RWPE2 (cell line): ENCODE measurements at regions not wholly inside any gene's neighbourhood (a gene's known extent, or its start where the extent isn't known, plus 50 kb on each side); places are given as distances from the start of the nearest gene placed in this dataset.
A peak's percentile ranks its signal among the peaks of the same experiment; 100 is the strongest.
"Not testable (repeated sequence)": the region's sequence is repeated elsewhere in the genome, so short reads cannot be mapped to it uniquely, and the experiment has no call there.

Source experiments
- ATAC-seq: fragments of 200-7000 bp; cut with Tn5 transposase; 3 replicates; pipeline ENCODE4 v1.9.1; 2021; ENCODE audit warnings: low read depth
- DNase-seq: peaks from one replicate; pipeline ENCODE4 v3.0.0-alpha.2; 2020; ENCODE audit warnings: low spot score
- H3K27ac ChIP-seq: fragments of 450-650 bp; 2 replicates; pipeline ENCODE4 v1.5.1; 2017; ENCODE audit warnings: mild to moderate bottlenecking; ENCODE audit not compliant: poor library complexity, severe bottlenecking
- H3K27me3 ChIP-seq: fragments of 250-450 bp; sonication (Bioruptor Pico); 2 replicates; pipeline ENCODE4 v1.5.1; 2021; ENCODE audit warnings: mild to moderate bottlenecking, moderate library complexity; ENCODE audit not compliant: insufficient read depth, poor library complexity, severe bottlenecking
- H3K36me3 ChIP-seq: fragments of 250-450 bp; sonication (Bioruptor Pico); 2 replicates; pipeline ENCODE4 v1.5.1; 2020; ENCODE audit warnings: low read depth, mild to moderate bottlenecking, moderate library complexity
- H3K4me1 ChIP-seq: fragments of 250-450 bp; sonication (Bioruptor Pico); 2 replicates; pipeline ENCODE4 v1.5.1; 2021; ENCODE audit warnings: mild to moderate bottlenecking, moderate library complexity; ENCODE audit not compliant: insufficient read depth, poor library complexity, severe bottlenecking
- H3K4me3 ChIP-seq: fragments of 250-450 bp; sonication (Bioruptor Pico); 2 replicates; pipeline ENCODE4 v1.5.1; 2021; ENCODE audit warnings: mild to moderate bottlenecking, moderate library complexity; ENCODE audit not compliant: severe bottlenecking
- H3K9me3 ChIP-seq: fragments of 250-450 bp; sonication (Bioruptor Pico); 2 replicates; pipeline ENCODE4 v1.5.1; 2021; ENCODE audit warnings: mild to moderate bottlenecking, moderate library complexity; ENCODE audit not compliant: severe bottlenecking
- CTCF ChIP-seq: fragments of 450-650 bp; IDR thresholded peaks from one replicate; pipeline ENCODE4 v1.5.1; 2017; ENCODE audit warnings: mild to moderate bottlenecking, moderate library complexity; ENCODE audit not compliant: poor library complexity, severe bottlenecking

- peak overlapping the region; percentile 37 for H3K27ac ChIP-seq
- H3K27me3 ChIP-seq, result no peaks in the 10 kb centered on the region
- peaks cover 25% of the 10 kb centered on the region for H3K4me1 ChIP-seq
- no peaks in the 10 kb centered on the region for H3K36me3 ChIP-seq
- ATAC-seq (peak; percentile 83), DNase-seq (no peak)
- no peak for TF ChIP-seq CTCF
- no peaks in the 10 kb centered on the region for H3K9me3 ChIP-seq
- H3K4me3 ChIP-seq, result no peak overlapping the region
Observed at GRCh38 chr2:116809109-116809508, 1005.4 kb upstream of the DDX18 start.

- Histone ChIP-seq H3K9me3 (no peaks in the 10 kb centered on the region), H3K27ac (peak overlapping the region; percentile 37), H3K4me3 (no peak overlapping the region), H3K36me3 (no peaks in the 10 kb centered on the region), H3K4me1 (peaks cover 25% of the 10 kb centered on the region), H3K27me3 (no peaks in the 10 kb centered on the region)
- no peak for TF ChIP-seq CTCF
- ATAC-seq, result peak; percentile 50
- DNase-seq, result no peak
Observed at GRCh38 chr2:116810071-116810470, 1004.4 kb upstream of the DDX18 start.

- H3K36me3 ChIP-seq, result no peaks in the 10 kb centered on the region
- peak overlapping the region; percentile 37 for H3K27ac ChIP-seq
- no peak overlapping the region for H3K4me3 ChIP-seq
- H3K9me3 ChIP-seq, result no peaks in the 10 kb centered on the region
- H3K27me3 ChIP-seq, result no peaks in the 10 kb centered on the region
- DNase-seq (no peak), ATAC-seq (peak; percentile 69)
- no peak for TF ChIP-seq CTCF
- H3K4me1 ChIP-seq, result peaks cover 25% of the 10 kb centered on the region
Observed at GRCh38 chr2:116810645-116811044, 1003.8 kb upstream of the DDX18 start.

- TF ChIP-seq CTCF, result peak; percentile 13
- H3K4me1 ChIP-seq, result no peaks in the 10 kb centered on the region
- ATAC-seq (no peak), DNase-seq (no peak)
- no peaks in the 10 kb centered on the region for H3K27me3 ChIP-seq
- H3K4me3 ChIP-seq, result no peak overlapping the region
- no peaks in the 10 kb centered on the region for H3K9me3 ChIP-seq
- H3K27ac ChIP-seq, result no peak overlapping the region
- no peaks in the 10 kb centered on the region for H3K36me3 ChIP-seq
Observed at GRCh38 chr2:116819355-116819754, 995.1 kb upstream of the DDX18 start.

- Histone ChIP-seq H3K4me1 (no peaks in the 10 kb centered on the region), H3K9me3 (no peaks in the 10 kb centered on the region), H3K27me3 (no peaks in the 10 kb centered on the region), H3K4me3 (no peak overlapping the region), H3K36me3 (no peaks in the 10 kb centered on the region), H3K27ac (no peak overlapping the region)
- DNase-seq (no peak), ATAC-seq (peak; percentile 77)
- no peak for TF ChIP-seq CTCF
Observed at GRCh38 chr2:116820986-116821385, 993.5 kb upstream of the DDX18 start.

- not testable (repeated sequence) for H3K27me3 ChIP-seq, ATAC-seq, H3K36me3 ChIP-seq, H3K4me1 ChIP-seq, H3K4me3 ChIP-seq, H3K27ac ChIP-seq, DNase-seq, H3K9me3 ChIP-seq
Observed at GRCh38 chr2:116829543-116829942, 984.9 kb upstream of the DDX18 start.
